ENCODE measurements at regions not wholly inside any gene's neighbourhood (a gene's known extent, or its start where the extent isn't known, plus 50 kb on each side); places are given as distances from the start of the nearest gene placed in this dataset.

GRCh38 chr13:24050292-24050711 lies 110.2 kb upstream of the SPATA13 start:
- peak; percentile 81 for DNase-seq (ENCODE audit: low spot score)

DNA sequence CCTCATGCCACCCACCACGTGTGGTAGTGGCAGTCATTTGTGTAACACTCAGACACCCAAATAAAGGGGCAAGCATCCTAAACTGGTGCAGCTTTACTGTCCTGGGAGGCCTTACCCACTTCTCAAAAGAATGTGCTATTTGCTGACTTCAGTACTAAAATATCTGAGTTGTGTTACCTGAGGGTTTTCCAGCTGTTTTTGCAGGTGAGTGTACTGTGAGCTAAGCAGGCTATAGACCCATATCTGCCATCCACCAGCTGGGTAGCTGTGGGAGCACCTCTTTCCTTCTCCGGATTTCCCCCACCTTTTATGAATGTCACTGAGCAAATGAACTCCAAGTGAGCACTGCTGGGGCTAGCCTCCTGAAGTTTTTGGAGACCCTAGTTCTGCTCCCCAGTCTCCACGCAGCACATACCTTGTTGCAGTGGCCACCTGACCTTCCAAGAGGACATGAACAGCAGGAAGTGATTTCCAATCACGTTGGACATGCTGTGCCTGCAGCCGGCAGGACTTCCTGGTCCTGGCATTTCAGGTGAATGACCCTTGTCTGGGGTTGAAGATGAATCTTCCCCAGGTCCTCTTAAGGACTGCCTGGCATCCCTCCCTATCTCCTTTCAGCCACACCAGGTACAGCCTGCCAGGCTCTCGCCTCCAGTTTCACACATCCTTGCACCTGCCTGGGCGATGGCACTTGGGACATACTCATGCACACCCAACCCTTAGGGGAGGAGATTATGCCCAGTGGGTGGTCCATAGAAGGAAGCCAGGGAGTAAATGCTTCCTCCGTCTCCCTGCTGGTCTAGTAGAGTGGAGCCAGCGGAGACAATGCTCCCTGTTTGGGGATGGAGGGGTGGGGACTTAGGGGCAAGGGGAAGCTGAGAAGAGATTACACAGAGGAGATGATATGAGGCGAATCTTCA lies 109.5 kb upstream of the SPATA13 start:
- DNase-seq (ENCODE audit: low spot score), result no peak

DNA sequence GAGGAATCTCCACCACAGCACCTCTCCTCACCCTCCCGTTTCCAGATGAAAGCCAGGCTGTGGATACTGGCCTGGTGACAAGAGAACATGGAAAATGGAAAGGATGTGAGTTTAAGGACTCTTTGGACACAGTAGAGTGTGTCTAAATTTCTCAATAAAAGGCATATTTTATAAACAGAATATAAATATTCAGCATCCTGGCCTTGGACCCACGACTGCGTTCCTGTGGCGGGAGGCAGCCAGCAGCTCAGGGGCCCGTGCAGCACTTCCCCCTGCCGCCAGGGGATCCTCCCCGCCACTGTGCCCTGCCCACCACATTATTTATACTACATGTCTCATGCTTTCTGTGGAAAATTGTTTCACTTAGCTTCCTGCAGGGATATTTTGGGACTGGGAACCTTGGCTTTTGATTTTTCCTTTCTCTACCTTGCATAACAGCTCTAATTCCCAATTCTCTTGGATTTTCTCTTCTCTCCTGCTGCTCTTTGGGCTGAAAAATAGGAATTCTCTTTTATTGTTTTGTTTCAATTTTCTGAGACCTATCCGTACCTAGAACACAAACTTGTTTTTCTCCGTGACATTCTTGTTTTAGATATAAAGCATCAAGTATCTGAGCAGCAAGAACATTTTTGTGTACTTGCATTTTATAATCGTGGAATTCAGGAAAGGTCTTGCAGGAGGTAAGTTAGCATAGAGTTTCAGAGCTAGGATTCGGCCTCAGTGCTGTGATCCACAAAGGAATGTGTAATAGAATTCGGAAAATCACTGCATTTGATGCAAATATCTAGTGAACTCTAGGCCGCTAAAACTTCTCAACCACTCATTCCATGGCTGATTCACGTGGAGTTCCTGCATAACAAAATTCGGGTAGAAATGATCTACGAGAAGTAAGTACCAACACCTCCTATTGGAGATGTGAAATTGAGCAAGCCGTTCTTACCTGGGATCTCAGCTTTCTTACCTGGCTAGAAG lies 107.7 kb upstream of the SPATA13 start:
- DNase-seq (ENCODE audit: low spot score), result peak; percentile 59

- peak; percentile 95 for DNase-seq (ENCODE audit: low spot score)
Measured at GRCh38 chr13:24053519-24054251, 106.8 kb upstream of the SPATA13 start.

DNA sequence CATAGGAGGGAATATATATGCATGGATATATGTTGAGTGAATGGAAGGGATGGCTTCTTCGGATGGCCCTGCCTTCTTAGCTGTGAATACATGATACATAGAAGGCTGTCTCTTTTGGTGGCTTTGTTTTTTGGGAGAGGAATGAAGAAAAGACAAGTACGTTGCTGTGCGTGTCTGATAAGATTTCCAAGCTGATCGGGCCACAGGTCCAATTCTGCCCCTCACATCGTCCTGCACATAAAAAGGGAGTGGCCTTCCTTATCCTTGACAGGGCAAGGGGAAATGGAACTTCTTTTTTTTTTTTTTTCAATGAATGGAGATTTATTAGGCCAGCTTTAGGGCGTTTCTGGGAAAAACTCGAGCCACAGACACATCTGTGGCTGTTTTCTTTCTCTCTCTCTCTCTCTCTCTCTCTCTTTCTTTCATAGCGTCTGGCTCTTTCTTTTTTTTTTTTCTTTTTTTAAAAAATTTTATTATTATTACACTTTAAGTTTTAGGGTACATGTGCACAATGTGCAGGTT lies 103.8 kb upstream of the SPATA13 start:
- DNase-seq (ENCODE audit: low spot score), result no peak

GRCh38 chr13:24060993-24061392 lies 99.5 kb upstream of the SPATA13 start:
- DNase-seq (ENCODE audit: low spot score), result no peak

GRCh38 chr13:24063281-24063877 lies 97.1 kb upstream of the SPATA13 start:
- no peak for DNase-seq (ENCODE audit: low spot score)

GRCh38 chr13:24064371-24064770 lies 96.1 kb upstream of the SPATA13 start:
- DNase-seq (ENCODE audit: low spot score), result no peak

DNA sequence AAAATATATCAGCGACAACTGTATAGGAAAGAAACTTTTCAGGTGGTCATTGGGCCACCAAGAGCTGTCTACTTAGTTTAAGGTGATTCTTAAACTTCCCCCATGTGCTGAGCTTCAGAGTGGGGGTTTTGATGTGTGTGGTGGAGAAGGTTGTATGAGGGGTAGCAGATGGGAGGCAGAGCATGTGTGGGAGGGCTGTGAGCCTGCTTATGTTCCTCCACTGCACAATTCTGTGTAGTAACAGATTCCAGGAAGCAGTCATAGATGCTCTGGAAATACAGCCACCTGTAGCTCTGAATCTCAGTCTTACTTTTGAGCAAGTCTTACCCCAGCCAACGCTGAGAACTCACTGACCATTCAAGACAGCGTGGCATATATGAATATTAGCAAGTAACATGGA lies 95.3 kb upstream of the SPATA13 start:
- DNase-seq (ENCODE audit: low spot score), result no peak

- peak; percentile 49 for DNase-seq (ENCODE audit: low spot score)
Measured at GRCh38 chr13:24066405-24067295, 93.9 kb upstream of the SPATA13 start.

DNA sequence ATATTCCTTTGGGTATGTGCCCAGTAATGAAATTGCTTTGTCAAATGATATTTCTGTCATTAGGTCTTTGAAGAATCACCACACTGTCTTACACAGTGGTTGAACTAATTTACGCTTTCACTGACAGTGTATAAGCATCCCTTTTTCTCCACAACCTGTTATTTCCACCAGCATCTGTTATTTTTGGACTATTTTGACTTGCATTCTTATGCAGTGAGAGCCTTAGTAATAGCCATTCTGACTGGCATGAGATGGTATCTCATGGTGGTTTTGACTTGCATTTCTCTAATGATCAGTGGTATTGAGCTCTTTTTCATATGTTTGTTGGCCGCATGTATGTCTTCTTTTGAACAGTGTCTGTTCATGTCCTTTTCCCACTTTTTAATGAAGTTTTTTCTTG lies 92.0 kb upstream of the SPATA13 start:
- DNase-seq (ENCODE audit: low spot score), result no peak

DNA sequence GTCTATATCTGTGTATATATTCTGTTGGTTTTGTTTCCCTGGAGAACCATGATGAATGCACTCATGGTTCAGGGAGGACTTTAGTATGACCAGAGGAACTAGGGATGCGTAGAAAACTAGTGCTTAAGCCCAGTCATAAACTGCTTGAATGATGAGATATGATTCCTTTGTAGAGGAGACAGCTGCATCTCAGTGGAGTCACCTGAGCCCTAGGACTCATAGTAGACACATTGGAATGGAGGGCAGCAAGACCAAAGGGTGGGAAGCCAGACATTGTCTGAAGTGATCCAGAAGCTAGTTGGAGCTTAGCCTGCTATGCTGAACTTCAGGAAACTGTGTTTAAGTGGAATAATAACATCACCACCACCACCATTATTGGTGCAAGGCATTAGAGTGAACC lies 89.5 kb upstream of the SPATA13 start:
- no peak for DNase-seq (ENCODE audit: low spot score)

- DNase-seq (ENCODE audit: low spot score), result no peak
Measured at GRCh38 chr13:24071423-24072075, 89.0 kb upstream of the SPATA13 start.

DNA sequence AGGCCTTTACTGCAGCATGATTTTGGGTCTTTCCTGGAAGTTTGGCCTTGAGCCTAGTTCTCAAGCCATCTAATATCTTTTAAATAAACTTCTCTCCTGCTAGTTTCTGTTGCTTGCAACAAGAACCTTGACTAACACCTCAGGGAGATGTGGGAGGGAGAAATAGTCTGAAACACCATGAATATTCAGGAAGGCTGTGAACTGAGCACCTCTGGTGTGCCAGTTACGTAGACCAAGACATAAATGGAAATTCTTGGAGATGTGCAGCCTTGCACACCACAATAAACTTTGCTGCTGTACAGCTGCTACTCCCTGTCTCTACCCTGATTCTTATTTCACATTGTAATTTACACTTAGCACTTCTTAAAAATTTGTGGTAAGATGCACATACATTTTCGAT lies 86.9 kb upstream of the SPATA13 start:
- no peak for DNase-seq (ENCODE audit: low spot score)

DNA sequence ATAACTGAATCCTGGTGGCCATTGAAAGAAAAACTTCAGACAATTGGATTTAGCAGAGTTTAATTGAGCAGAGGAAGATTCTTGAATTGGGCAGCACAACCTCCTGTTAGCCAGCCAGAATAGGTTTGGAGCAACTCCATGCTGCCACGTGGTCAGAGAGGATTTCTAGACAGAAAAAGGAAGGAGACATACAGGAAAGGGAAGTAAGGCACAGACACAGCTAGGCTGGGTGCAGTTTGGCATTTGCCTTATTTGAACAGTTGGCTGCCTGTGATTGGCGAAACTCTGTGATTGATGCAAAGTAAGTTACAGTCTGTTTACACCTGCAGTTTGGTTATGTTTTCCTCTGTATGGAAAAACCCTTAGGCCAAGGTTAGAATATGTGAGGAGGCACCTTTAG lies 85.8 kb upstream of the SPATA13 start:
- peak; percentile 83 for DNase-seq (ENCODE audit: low spot score)

GRCh38 chr13:24075137-24075975 lies 85.2 kb upstream of the SPATA13 start:
- no peak for DNase-seq (ENCODE audit: low spot score)

DNA sequence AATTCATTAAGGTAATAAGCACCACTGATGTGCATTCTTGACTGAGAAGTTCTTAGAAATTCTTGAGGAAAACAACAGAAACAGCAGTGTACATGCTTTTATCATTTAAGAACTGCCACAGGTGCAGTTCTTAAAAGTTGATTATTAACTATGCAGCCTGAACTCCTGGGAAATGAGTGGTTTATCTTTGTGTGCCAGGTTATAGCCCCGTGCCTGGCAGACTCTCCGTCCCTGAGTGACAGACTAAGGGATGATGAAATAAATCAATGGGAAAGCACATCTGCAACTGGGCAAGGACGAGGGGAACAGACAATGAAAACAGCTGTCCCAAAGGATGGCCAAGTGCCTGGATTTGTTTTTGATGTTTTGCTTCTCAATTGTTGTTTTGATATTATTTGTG lies 84.4 kb upstream of the SPATA13 start:
- peak; percentile 82 for DNase-seq (ENCODE audit: low spot score)

GRCh38 chr13:24076636-24077035 lies 83.9 kb upstream of the SPATA13 start:
- DNase-seq (ENCODE audit: low spot score), result no peak

- DNase-seq (ENCODE audit: low spot score), result no peak
Measured at GRCh38 chr13:24080134-24080533, 80.4 kb upstream of the SPATA13 start.

Data from pons (tissue), 1 donor.